IPS DF 4.7 (cell line): ENCODE measurements at regions not wholly inside any gene's neighbourhood (a gene's known extent, or its start where the extent isn't known, plus 50 kb on each side); places are given as distances from the start of the nearest gene placed in this dataset.
"Not testable (repeated sequence)": the region's sequence is repeated elsewhere in the genome, so short reads cannot be mapped to it uniquely, and the experiment has no call there.

ENCODE experiments used
- DNase-seq: peaks from one replicate; pipeline ENCODE4 v3.0.0-alpha.2; 2013; ENCODE audit warnings: low spot score; ENCODE audit errors: extremely low read depth

DNA sequence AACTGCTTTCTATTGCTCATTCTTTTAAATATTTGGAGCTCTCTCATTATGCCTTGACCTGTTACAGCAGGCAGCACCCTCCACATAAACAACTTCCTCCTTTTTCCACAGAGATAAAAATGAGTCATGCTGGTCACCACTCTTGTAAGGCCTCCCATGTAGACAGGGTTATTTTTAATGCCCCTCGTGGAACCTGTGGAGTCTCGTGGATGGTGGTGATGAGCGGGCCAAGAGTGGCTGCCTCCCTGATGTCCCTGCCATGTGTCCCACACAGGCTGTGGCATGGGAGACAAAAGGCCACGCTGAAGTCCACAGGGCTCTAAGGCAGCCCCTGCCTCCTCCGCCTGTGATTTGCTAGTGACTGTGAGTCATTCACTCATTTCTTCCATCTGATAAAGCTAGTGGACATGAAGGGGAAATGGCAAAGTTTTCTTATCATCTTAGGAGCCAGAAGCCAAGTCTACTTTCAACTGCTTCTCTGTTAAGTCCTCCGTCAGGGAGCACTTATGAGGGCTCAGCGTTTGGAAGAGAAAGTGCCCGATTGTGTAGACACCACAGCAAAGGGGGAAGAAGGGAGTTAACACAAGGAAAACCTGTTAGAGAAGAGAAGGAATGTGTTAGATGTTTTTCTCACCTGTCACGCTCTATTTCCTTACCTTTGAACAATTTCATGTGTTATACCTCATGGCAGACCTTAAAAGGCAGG is 121.6 kb upstream of the FAT1 start:
- DNase-seq: no peak

DNA sequence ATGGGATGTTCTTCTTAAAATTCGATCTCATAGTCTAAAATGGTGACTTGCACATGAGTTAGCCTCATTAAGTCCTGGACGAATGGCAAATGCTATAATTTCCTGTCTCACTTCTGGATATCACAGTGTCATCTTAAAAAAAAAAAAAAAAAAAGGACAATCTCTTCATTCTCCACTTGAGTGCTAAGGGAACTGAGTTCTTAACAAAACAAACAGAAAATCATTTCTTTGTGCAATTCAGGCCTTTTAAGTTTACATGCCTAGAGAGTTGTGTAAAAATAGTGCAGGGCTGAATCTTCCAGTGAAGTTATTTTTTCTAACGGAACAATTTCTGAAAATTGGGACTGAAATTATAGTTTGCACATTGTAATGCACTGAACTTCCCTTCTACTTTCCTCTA is 122.8 kb upstream of the FAT1 start:
- DNase-seq: no peak

DNA sequence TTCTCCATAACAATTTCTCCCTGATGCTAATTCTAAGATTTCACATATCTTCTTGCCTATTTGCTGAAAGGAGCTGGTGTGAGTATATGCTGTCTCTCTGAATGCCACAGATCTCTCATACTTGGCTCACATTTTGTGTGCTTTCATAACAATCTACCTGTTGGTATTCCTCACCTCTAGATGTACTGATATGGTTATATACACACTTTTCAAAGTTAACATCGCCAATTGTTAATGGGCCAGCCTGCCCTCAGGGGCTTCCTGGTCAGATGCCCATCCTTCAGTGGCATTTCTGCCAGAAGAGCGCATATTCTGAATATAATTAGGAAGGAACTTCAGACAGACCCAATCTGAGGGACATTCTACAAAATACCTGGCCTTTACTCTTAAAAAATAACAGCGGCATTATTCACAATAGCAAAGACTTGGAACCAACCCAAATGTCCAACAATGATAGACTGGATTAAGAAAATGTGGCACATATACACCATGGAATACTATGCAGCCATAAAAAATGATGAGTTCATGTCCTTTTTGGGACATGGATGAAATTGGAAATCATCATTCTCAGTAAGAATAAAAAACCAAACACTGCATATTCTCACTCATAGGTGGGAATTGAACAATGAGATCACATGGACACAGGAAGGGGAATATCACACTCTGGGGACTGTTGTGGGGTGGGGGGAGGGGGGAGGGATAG is 123.9 kb upstream of the FAT1 start:
- DNase-seq: not testable (repeated sequence)

DNA sequence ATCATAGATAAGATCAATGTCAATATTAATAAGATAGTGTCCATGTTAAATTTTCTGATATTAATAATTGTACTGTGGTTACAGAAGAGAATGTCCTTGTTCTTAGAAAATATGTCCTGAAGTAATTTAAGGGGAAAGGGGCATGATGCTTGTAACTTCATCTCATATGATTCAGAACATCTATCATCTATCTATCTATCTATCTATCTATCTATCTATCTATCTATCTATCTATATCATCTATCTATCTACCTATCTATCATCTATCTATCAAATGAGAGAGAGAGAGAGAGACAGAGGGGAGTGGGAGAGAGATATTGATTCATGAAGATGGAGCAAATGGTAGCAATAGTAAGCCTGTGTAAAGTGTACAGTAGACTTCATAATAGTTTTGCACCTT is 124.8 kb upstream of the FAT1 start:
- no peak for DNase-seq

DNA sequence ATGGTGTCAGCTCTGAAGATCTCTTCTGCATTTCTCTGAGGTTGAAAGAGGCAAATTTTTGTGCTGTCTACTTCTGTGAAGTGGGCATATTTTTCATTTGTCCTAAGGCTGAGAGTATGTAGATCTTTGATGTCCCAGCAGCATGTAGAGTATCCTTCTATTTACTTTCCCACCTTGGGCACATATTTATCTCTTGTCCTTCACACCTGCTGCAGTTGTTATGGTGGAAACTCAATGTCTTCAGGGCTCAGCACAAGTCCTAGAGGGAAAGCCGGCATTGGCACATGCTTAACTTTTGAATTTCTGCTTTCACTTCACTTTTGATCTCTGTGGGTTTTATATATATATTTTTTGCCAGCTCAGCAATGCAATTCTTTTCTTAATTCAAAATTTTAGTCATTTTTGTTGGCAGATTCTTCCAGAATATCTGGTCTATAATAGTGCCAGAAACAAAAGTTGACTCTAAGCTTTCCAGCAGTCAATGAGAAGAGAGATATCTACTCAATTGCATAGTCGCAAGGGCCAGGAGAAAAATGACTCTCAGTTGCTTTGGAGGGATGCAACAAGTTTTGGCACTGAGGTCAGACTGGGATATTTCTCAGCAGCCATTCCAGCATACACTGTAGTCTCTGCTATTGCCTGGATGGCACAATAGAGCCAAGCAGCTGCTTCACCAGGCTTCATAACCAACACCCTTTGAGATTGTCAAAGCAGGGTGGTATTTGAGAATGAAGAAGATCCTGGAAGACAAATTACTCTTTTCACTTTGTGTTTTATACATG is 127.8 kb upstream of the FAT1 start:
- DNase-seq: no peak

DNA sequence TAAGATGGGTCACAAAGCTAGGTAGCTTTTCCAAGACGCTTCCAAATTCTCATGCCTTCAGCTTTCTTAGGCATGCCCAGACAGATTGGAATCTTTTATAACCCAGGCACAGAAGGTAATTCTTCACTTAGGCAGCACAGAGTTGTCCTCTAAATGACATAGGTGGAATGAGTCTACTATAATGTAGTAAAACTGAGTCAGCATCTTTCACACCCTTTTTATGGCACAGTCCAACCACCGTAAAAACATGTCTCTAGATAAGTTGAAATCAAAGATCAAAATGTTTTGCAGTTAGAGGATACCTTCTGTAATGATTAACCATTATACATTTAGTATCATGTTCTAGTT is 128.4 kb upstream of the FAT1 start:
- no peak for DNase-seq

DNA sequence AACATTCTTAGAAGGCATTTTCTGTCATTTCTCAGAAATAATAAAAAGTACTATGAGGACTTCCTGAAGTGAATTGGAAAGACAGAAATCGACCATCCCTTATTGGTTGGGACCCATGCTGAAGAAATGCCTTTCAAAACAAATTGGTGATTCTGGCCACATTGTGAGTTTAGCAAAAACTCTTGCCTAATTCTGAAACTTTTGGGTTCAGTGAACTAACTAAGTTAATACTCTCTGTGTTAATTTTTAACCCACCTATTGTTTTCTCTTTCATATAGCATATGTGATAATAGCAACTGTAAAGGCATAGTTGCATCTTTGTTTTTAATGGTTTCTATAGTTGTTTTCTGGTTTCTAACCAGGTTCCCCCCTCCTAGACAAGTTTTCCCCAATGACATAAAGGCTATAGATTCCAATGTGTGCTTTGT is 129.3 kb upstream of the FAT1 start:
- no peak for DNase-seq

DNA sequence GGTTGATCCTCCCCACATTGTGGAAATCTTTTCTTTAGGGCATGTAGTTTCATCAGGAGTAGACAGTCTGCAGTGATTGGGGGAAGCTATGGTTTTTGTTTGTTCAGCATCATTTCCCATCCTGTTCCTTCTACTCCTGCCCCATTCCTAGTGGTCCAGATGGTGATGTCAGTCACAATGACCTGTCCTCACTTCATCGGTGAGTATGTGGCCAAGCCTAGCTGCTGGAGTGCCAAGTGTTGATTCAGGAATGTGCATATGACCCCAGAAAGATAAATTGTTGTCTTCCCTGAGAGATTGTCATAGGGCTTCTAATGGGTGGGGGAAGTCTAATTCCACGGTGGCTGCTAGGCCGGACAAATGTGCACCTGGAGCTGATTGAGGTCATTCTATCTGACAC is 130.6 kb upstream of the FAT1 start:
- DNase-seq: no peak

DNA sequence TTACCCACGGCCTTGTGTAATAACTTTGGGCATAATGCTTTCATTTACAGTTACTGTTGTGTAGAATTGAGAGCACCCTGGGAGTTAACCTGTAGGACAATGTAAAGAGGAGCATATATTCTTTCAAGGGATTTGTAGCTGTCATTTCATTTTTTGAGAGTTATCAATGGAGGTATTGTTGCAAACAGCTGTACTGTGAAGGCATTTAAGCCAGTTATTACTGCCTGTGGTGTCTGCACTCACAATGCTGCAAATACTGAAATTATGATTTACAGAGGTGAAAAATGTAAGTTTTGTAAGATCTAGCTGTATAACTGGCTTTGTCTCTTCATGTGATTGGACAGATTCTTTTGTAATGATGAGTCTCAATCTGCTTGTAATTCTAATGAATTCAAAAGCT is 131.5 kb upstream of the FAT1 start:
- DNase-seq: no peak

DNA sequence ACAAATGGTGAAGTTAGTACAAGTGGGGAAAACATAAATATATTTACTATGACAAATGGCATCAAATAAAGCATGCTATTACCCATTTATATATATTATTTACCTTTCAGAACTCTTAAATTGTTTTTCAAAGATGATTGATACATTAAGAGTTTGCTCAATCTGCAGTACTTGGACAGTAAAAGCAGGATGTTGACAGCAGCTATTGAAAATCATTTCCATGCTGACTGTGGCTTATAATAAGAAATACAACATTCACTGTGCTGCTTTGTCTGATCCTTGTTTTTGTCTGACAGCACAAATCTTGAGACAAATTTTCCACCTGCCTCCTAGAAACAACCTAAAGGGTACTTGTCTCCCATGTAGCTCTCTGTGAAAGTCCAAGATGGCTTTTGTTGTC is 134.1 kb upstream of the FAT1 start:
- no peak for DNase-seq

DNA sequence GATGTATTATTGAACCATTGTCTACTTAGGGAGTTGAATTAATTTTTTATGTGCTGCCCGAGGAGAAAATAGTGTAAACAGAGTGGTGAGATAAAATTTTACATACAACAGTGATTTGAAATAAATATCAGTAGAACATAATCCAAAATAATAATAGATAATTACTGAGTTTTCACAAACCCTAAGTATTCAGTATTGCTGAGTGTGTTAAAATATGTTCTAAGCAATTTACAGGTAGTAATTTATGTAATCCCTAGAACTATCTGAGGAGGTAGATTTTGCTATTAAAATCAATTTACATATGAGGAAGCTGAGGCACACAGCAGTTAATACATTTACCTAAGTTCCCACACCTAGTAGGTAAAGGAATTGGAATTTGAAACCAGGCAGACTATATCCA is 134.7 kb upstream of the FAT1 start:
- no peak for DNase-seq

DNA sequence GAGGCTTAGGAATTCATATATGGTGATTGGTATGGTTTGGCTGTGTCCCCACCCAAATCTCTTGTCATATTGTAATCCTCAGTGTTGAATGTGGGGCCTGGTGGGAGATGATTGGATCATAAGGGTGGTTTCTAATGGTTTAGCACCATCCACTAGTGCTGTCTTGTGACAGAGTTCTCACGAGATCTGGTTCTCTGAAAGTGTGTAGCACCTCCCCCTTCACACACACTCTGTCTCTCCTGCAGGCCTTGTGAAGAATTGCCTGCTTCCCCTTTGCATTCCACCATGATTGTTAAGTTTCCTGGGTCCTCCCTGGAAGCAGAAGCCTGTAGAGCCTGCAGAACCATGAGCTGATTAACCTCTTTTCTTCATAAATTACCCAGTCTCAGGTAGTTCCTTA is 135.8 kb upstream of the FAT1 start:
- DNase-seq: no peak

DNA sequence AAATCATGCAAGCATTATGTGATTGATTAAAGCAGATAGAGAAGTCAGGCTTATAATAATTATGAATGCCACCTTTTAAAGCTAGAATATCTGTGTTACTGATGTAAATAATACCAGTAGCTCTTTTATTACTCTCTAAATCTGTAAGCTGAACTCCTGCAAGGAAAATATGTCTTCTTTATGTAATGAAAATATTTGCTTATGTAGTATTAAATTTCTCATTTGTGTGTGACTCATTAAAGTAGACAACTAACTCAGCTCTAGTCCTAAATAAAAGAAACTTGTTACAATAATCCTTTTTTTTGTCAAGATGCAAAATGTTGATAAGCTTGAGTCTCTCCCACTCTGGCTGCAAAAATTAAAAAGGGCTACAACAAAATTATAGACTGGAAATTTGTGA is 137.7 kb upstream of the FAT1 start:
- DNase-seq: no peak

DNA sequence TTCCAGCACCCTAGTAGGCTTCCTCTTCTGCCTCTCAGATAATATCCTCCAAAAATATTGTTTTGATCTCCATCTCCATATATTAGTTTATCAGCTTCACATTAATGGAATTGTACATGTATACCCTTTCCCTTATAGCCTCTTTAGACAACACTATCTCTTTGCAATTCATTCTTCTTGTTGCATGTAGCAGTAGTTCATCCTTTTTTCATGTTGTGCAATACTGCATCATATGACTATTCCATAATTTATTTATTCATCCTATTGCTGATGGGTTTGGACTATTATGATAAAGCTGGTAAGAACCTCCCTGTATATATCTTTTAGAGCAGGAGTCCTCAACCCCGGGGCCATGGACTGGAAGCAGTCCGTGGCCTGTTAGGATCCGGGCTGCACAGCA is 148.2 kb upstream of the FAT1 start:
- DNase-seq: no peak

DNA sequence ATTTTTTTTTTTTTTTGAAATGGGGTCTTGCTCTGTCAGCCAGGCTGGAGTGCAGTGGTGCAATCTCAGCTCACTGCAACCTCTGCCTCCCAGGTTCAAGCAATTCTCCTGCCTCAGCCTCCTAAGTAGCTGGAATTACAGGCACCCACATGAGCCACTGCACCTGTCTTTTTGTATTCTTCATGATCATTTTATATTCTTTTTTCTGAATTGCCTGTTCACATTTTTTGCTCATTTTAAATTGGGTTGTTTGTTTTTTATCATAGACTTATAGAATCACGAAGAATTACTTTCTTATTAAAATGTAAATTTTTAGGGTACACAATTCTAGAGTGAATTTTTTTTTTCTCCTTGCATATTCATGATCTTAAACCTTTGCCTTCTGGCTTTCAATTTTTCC is 149.4 kb upstream of the FAT1 start:
- DNase-seq: not testable (repeated sequence)

DNA sequence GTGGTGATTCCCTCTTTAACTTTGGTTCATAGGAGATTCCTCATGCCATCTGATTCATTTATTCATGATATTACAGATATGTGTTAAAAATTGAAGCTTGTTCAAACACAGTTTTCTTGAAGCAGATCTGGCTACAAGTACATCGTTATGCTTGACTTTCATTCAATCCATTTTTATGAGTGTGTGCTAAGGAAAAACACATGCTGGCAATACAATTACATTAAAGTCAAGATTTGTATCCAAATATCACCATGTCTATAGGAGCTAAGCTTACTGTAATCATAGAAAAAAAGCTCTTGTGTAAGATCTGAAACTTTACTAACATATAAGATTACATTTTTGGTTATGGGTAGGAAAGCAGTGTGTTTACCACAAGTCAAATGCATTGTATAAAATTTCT is 151.8 kb upstream of the FAT1 start:
- no peak for DNase-seq

DNA sequence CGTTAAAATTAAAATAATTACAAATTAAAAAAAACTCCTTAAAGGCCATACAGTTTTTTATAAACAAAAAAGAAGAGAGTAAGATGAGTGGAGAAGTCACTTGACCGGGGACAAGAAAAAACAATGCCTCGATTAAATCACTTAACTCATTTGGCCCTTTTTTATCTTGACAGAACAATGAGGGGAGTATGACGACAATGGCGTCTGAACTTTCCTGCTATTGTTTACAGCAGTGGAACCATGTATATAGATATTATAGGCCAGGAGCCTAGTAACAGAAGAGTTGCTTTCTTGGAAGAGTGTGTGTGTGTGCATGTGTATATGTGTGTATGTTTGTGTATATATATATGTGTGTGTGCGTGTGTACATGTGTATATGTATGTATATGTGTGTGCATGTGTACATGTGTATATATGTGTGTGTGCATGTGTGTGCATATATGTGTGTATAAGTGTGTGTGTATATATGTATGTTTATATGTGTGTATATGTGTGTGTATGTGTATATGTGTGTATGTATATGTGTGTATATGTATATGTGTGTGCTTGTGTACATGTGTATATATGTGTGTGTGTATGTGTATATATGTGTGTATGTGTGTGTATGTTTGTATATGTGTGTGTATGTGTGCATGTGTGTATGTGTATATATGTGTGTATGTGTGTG is 153.4 kb upstream of the FAT1 start:
- DNase-seq: no peak

DNA sequence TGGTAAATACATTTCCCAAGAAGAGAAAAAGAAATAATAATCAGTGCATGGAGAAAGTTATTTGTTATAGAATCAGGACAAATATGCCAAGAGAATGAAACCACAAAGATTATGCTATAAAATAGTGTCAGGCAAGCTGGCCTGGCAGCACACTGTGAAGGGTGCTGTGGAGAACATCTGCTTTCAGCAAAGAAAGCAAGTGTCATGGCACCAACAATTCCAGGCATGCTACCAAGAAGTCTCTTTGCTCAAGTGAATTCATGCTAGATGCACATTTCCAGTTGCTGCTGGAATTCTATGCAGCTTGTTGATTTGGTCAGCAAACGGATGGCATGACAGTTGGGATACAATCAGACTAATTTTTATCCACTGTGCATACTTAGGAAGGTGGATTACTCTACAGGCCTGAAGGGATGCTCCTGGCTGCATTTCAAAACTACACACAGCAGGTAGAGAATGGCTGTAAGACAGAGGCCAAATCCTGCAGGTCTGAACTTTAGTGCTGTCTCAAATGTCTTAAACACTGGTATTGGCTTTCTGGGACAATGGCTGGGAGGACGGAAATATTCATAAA is 154.6 kb upstream of the FAT1 start:
- no peak for DNase-seq

DNA sequence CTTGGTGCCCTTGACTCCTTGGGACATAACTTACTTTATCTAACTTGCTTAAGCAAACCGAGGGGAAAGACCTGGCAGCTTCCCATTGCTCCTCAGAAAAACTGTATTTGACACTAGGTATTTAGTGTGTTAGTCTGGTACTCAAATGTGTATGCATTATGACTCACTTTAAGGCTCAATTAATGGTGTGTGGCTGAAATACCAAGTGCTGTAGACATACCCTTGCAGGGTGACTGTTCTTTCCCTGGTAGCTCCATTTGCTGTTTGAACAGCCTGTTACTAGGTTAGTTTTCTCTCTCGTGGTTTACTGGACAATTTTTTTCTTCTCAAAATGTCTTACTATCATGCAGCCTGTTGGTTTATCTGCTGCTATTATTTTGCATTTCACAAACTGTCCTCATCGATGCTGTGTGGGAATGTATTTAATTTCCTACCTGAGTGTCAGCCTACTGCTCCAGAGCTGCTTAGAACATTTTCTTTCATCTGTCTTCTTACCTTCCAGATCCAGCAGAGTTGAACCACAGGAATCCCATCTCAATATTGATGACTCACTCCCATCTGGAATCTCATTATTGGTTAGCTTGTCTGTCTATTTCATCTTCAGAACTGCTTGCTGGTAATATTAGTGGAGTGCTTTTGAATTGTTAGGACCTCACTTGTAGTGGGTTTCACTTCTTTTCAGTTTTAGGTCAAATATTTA is 158.0 kb upstream of the FAT1 start:
- no peak for DNase-seq

DNA sequence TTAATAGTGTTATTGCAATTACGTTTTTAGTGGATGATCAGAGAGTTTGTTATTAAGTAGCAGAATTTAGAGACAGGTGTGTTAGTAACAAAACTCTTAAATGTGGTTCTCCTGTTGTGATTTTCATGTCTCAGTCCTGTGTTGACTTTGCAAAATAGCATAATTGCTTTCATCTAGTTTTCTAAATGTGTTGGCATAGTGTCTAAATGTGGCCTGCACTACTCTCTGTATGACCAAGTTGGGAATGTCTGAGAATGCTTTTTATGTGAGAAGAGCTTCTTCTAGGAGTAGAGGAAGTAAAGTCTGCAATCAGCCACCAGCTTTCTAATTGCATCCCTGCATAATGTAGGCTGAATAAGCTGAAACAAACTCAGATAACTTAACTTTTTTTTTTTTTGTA is 158.6 kb upstream of the FAT1 start:
- no peak for DNase-seq

DNA sequence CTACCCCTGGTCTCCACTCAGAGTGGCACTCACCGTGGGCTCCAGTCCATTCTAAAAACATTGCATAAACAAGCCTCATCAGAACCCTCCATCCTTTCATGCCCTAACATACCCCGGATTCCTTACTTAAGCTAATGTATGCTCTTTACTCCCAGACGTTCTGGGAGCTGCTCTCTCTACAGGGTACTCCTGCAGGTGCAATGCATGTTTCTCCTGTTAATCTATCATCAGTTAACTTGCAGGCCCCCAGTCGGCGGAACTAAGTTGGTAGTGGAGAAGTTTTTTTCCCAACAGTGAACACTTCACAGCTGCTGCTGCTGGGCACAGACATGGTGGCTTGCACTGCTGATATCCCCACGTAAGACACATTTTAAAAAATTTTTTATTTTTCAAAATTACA is 161.6 kb upstream of the FAT1 start:
- DNase-seq: no peak
